ENCODE measurements at regions not wholly inside any gene's neighbourhood (a gene's known extent, or its start where the extent isn't known, plus 50 kb on each side); places are given as distances from the start of the nearest gene placed in this dataset.

GRCh38 chr1:59107516-59107915 is 189.4 kb upstream of the FGGY start:
- Histone ChIP-seq H3K9ac (no peak overlapping the region), H3K36me3 (ENCODE audit: control insufficient read depth, insufficient read depth, low read length) (no peaks in the 10 kb centered on the region), H3K27me3 (ENCODE audit: control insufficient read depth, insufficient read depth, low read length) (no peaks in the 10 kb centered on the region), H3K4me1 (peaks cover 6% of the 10 kb centered on the region), H3K79me2 (no peaks in the 10 kb centered on the region), H3K9me3 (ENCODE audit: control insufficient read depth, low read length) (no peaks in the 10 kb centered on the region), H2AFZ (peak overlapping the region; percentile 28), H3K27ac (no peak overlapping the region), H3K4me3 (ENCODE audit: low read depth, low read length) (no peak overlapping the region), H3K4me2 (ENCODE audit: low read length) (no peak overlapping the region)
- TF ChIP-seq CTCF (IDR thresholded peaks at IDR 0.05): no peak

GRCh38 chr1:59107916-59108315 is 189.0 kb upstream of the FGGY start:
- no peak for TF ChIP-seq CTCF (IDR thresholded peaks at IDR 0.05)
- Histone ChIP-seq H3K4me1 (peaks cover 6% of the 10 kb centered on the region), H3K27ac (no peak overlapping the region), H3K9ac (no peak overlapping the region), H3K4me2 (ENCODE audit: low read length) (no peak overlapping the region), H2AFZ (no peak overlapping the region), H3K9me3 (ENCODE audit: control insufficient read depth, low read length) (no peaks in the 10 kb centered on the region), H3K79me2 (no peaks in the 10 kb centered on the region), H3K4me3 (ENCODE audit: low read depth, low read length) (no peak overlapping the region), H3K27me3 (ENCODE audit: control insufficient read depth, insufficient read depth, low read length) (no peaks in the 10 kb centered on the region), H3K36me3 (ENCODE audit: control insufficient read depth, insufficient read depth, low read length) (no peaks in the 10 kb centered on the region)

GRCh38 chr1:59108481-59109317 is 188.2 kb upstream of the FGGY start:
- Histone ChIP-seq H3K36me3 (ENCODE audit: control insufficient read depth, insufficient read depth, low read length) (no peaks in the 10 kb centered on the region), H3K9ac (no peak overlapping the region), H3K27me3 (ENCODE audit: control insufficient read depth, insufficient read depth, low read length) (no peaks in the 10 kb centered on the region), H3K79me2 (no peaks in the 10 kb centered on the region), H3K9me3 (ENCODE audit: control insufficient read depth, low read length) (no peaks in the 10 kb centered on the region), H3K27ac (no peak overlapping the region), H2AFZ (no peak overlapping the region), H3K4me1 (peaks cover 6% of the 10 kb centered on the region), H3K4me3 (ENCODE audit: low read depth, low read length) (no peak overlapping the region), H3K4me2 (ENCODE audit: low read length) (no peak overlapping the region)
- no peak for TF ChIP-seq CTCF (IDR thresholded peaks at IDR 0.05)

GRCh38 chr1:59110271-59110670 is 186.6 kb upstream of the FGGY start:
- Histone ChIP-seq H3K27me3 (ENCODE audit: control insufficient read depth, insufficient read depth, low read length) (no peaks in the 10 kb centered on the region), H3K79me2 (no peaks in the 10 kb centered on the region), H3K9ac (no peak overlapping the region), H3K4me1 (peaks cover 6% of the 10 kb centered on the region), H2AFZ (no peak overlapping the region), H3K36me3 (ENCODE audit: control insufficient read depth, insufficient read depth, low read length) (no peaks in the 10 kb centered on the region), H3K4me3 (ENCODE audit: low read depth, low read length) (no peak overlapping the region), H3K27ac (no peak overlapping the region), H3K4me2 (ENCODE audit: low read length) (no peak overlapping the region), H3K9me3 (ENCODE audit: control insufficient read depth, low read length) (no peaks in the 10 kb centered on the region)
- no peak for TF ChIP-seq CTCF (IDR thresholded peaks at IDR 0.05)
